Transverse colon (tissue), 4 donors: ENCODE measurements at regions not wholly inside any gene's neighbourhood (a gene's known extent, or its start where the extent isn't known, plus 50 kb on each side); places are given as distances from the start of the nearest gene placed in this dataset.

Experiments
- DNase-seq: peaks from one replicate; pipeline ENCODE4 v3.0.0-alpha.2; 2019
- H3K27ac ChIP-seq, 4 donors: fragments of 200-600 bp; sonication (generic); 2 replicates each; pipeline ENCODE4 v1.5.1; 2016 to 2018; ENCODE audit warnings: inconsistent platforms in 4 of 4
- H3K27me3 ChIP-seq: fragments of 200-600 bp; sonication (generic); 2 replicates; pipeline ENCODE4 v1.5.1; 2017; ENCODE audit warnings: inconsistent platforms
- H3K36me3 ChIP-seq, 4 donors: fragments of 200-600 bp; sonication (generic); 2 replicates each; pipeline ENCODE4 v1.5.1; 2017 to 2019; ENCODE audit warnings: inconsistent platforms in 4 of 4
- H3K4me1 ChIP-seq, 4 donors: fragments of 200-600 bp; sonication (generic); 2 replicates each; pipeline ENCODE4 v1.5.1; 2017 to 2020; ENCODE audit warnings: inconsistent platforms in 4 of 4
- H3K4me3 ChIP-seq, 4 donors: fragments of 200-600 bp; sonication (generic); 1 replicate in 1 of 4; 2 replicates in 3 of 4; pipeline versions ENCODE4 v1.5.1 to v1.6.1; 2017 to 2019; ENCODE audit warnings: inconsistent platforms in 4 of 4
- H3K9me3 ChIP-seq, 2 donors: fragments of 200-600 bp; sonication (generic); 2 replicates each; pipeline ENCODE4 v1.5.1; 2017 to 2019; ENCODE audit warnings: inconsistent platforms in 2 of 2
- CTCF ChIP-seq, 5 experiments: fragments of 200-600 bp in 3 of 5; fragments of 450-650 bp in 2 of 5; sonication (generic) in 3 of 5; IDR thresholded peaks; 1 replicate in 2 of 5; 2 replicates in 3 of 5; pipeline ENCODE4 v1.5.1; 2016 to 2017; ENCODE audit warnings: antibody characterized with exemption in 5 of 5, inconsistent platforms in 3 of 5, mild to moderate bottlenecking in 2 of 5, moderate library complexity in 1 of 5
- EP300 ChIP-seq: sonication (generic); formaldehyde crosslinking; IDR thresholded peaks from one replicate; pipeline ENCODE4 v1.6.1; 2017; ENCODE audit warnings: antibody characterized with exemption, low read depth
- POLR2A ChIP-seq: fragments of 450-650 bp; IDR thresholded peaks from one replicate; pipeline ENCODE4 v1.6.1; 2016; ENCODE audit warnings: antibody characterized with exemption, mild to moderate bottlenecking, moderate library complexity
- POLR2AphosphoS5 ChIP-seq, 3 donors: sonication (generic); formaldehyde crosslinking; IDR thresholded peaks; one replicate each; pipeline ENCODE4 v1.6.1; 2016; ENCODE audit warnings: antibody characterized with exemption in 3 of 3
- WGBS, 2 donors: methylation state at CpG; one replicate each; pipeline ENCODE4 v1.1.5; 2018; ENCODE audit warnings: low coverage in 1 of 2; 5-methylcytosine and 5-hydroxymethylcytosine counted together
- in situ Hi-C, 4 donors: fragments of 200-750 bp; cut with MboI; loops; one replicate each; pipeline versions ENCODE4 v1.15.0 to v1.15.1; 2017; ENCODE audit warnings: low sequenced_read_pairs in 3 of 4, low pct_ligation_motif_present in 1 of 4, low pct_unique_long_range_greater_than_20kb in 1 of 4
- intact Hi-C: fragments of 100-400 bp; cut with DNase I; formaldehyde crosslinking; loops from one replicate; pipeline ENCODE4 v1.15.1; 2023; ENCODE audit warnings: low total_unique reads

GRCh38 chr7:145339319-145339718, 503.5 kb upstream of the TPK1 start:
- no peaks in the 10 kb centered on the region for H3K27me3 ChIP-seq
- H3K27ac ChIP-seq = no peak overlapping the region
- peaks cover 0 to 4% of the 10 kb centered on the region in 2 donors for H3K9me3 ChIP-seq
- no peak for DNase-seq
- 50 to 68% methylated on average over 1 to 2 of the region's 2 CpGs for WGBS, 2 donors
- no peaks in the 10 kb centered on the region for H3K36me3 ChIP-seq
- H3K4me3 ChIP-seq = no peak overlapping the region
- intact Hi-C loops = no loop called here
- in situ Hi-C loops = no loop called here
- no peaks in the 10 kb centered on the region for H3K4me1 ChIP-seq
- TF ChIP-seq EP300 (no peak), CTCF (IDR thresholded peaks at IDR 0.05) (no peak), POLR2A (no peak), POLR2AphosphoS5 (IDR thresholded peaks at IDR 0.05) (no peak)

DNA sequence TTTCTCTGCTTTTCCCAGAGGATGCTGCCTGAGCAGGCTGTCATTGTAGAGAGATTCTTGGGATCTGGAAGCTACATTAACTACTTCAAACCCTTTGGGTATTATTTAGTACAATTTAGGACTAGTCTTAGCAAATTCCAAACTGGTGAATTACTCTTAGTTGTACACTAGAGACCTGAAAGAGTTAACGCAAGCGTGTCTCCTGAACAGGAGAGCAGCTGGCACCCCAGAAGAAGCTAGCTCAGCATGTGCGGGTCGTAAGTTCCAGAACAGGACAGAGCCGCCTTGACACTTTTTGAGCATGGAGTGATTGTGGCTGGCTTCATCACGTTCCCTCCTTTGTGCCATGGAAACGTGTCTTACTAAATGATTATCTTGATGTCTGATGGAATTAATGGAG, 495.7 kb upstream of the TPK1 start:
- no peak overlapping the region for H3K27ac ChIP-seq
- H3K36me3 ChIP-seq = no peaks in the 10 kb centered on the region
- 81 to 85% methylated on average over 5 to 7 of the region's 7 CpGs for WGBS, 2 donors
- intact Hi-C loops (no loop called here), in situ Hi-C loops (no loop called here)
- no peak overlapping the region for H3K4me3 ChIP-seq
- H3K9me3 ChIP-seq = no peaks in the 10 kb centered on the region
- TF ChIP-seq EP300 (no peak), CTCF (IDR thresholded peaks at IDR 0.05) (no peak), POLR2AphosphoS5 (IDR thresholded peaks at IDR 0.05) (no peak)
- H3K4me1 ChIP-seq = no peaks in the 10 kb centered on the region
- no peaks in the 10 kb centered on the region for H3K27me3 ChIP-seq
- DNase-seq = no peak

DNA sequence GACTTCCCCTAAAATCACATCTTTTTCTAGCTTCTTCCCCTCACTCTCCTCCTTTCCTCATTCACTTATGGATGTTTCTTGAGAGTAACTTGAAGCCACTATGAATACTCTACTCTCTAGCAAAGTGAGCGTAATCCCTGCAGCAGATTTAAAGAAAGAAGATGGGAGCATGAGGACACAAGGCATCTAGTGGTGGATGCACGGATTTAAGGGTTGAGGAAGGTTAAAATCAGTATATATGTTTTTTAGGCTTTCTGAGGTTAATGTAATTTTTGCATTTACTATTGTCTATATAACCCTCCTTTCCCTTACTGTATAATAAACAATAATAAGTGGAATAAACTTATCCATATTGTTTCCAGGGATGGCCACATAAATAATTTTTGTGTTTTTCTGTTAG, 495.2 kb upstream of the TPK1 start:
- Histone ChIP-seq H3K4me3 (no peak overlapping the region), H3K9me3 (no peaks in the 10 kb centered on the region), H3K36me3 (no peaks in the 10 kb centered on the region), H3K27me3 (no peaks in the 10 kb centered on the region), H3K27ac (no peak overlapping the region), H3K4me1 (no peaks in the 10 kb centered on the region)
- in situ Hi-C loops (no loop called here), intact Hi-C loops (no loop called here)
- no peak for DNase-seq
- TF ChIP-seq POLR2A = no peak
- TF ChIP-seq POLR2AphosphoS5 (IDR thresholded peaks at IDR 0.05) = no peak
- TF ChIP-seq CTCF (IDR thresholded peaks at IDR 0.05) = no peak
- TF ChIP-seq EP300 = no peak
- 29 to 38% methylated on average over 2 of the region's 2 CpGs for WGBS, 2 donors

DNA sequence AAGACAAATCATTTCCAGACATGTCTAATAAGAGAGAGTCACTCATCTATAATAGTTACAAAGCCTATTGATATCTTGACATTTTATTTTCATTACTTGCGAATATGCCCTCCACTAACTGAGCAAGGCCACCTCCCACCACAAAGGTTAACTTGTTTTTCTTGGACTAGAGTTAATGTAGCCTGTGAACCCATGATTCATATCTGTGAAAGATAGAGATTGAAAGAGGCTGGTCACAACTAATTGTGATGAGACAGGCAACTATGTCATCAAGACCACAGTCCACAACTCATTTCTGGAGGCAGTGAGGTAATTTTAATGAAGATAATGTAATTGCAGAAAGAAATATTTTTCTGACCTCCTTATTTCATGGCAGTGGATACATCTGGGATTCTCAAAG, 491.8 kb upstream of the TPK1 start:
- DNase-seq = no peak
- in situ Hi-C loops = no loop called here
- H3K9me3 ChIP-seq = no peaks in the 10 kb centered on the region
- no peaks in the 10 kb centered on the region for H3K27me3 ChIP-seq
- intact Hi-C loops = no loop called here
- H3K4me1 ChIP-seq = no peaks in the 10 kb centered on the region
- H3K27ac ChIP-seq = no peak overlapping the region
- 80 to 86% methylated on average over 1 of the region's 1 CpG for WGBS, 2 donors
- TF ChIP-seq POLR2A (no peak), CTCF (IDR thresholded peaks at IDR 0.05) (no peak), POLR2AphosphoS5 (IDR thresholded peaks at IDR 0.05) (no peak), EP300 (no peak)
- no peak overlapping the region for H3K4me3 ChIP-seq
- no peaks in the 10 kb centered on the region for H3K36me3 ChIP-seq
